AG10803 (cell line): ENCODE measurements at regions not wholly inside any gene's neighbourhood (a gene's known extent, or its start where the extent isn't known, plus 50 kb on each side); places are given as distances from the start of the nearest gene placed in this dataset.

Source experiments
- DNase-seq: peaks from one replicate; pipeline ENCODE4 v3.0.0; 2010; ENCODE audit warnings: low read depth
- H3K4me3 ChIP-seq: 2 replicates; pipeline ENCODE4 v1.5.1; 2011; ENCODE audit warnings: mild to moderate bottlenecking, low read length, control low read depth
- TF ChIP-seq, protein P1 (sequence below): conservative IDR thresholded peaks from 2 replicates; pipeline ENCODE4 v1.5.1; 2011; ENCODE audit warnings: mild to moderate bottlenecking, low read length, control low read depth, inconsistent platforms

DNA sequence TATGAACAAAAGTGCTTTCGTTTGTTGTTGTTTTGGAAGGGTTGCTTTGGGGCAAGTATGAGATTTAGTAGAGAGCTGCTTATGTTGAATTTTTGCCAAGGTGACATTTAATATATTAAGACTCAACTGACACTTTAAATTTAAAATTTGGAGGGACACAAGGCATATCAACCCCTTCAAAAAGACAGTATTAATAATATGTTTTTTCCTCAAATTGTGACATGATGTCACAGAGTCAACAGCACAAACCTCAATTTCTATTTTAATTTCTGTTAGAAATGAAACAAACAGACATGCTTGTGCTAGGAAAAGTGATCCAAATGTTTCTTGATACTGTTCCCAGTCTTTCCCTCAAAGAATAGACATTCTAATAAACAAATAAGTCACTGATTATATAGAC lies 218.9 kb downstream of the CYRIA start:
- no peak for DNase-seq
- no peak overlapping the region for H3K4me3 ChIP-seq
- TF ChIP-seq, protein P1, sequence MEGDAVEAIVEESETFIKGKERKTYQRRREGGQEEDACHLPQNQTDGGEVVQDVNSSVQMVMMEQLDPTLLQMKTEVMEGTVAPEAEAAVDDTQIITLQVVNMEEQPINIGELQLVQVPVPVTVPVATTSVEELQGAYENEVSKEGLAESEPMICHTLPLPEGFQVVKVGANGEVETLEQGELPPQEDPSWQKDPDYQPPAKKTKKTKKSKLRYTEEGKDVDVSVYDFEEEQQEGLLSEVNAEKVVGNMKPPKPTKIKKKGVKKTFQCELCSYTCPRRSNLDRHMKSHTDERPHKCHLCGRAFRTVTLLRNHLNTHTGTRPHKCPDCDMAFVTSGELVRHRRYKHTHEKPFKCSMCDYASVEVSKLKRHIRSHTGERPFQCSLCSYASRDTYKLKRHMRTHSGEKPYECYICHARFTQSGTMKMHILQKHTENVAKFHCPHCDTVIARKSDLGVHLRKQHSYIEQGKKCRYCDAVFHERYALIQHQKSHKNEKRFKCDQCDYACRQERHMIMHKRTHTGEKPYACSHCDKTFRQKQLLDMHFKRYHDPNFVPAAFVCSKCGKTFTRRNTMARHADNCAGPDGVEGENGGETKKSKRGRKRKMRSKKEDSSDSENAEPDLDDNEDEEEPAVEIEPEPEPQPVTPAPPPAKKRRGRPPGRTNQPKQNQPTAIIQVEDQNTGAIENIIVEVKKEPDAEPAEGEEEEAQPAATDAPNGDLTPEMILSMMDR, result no peak

DNA sequence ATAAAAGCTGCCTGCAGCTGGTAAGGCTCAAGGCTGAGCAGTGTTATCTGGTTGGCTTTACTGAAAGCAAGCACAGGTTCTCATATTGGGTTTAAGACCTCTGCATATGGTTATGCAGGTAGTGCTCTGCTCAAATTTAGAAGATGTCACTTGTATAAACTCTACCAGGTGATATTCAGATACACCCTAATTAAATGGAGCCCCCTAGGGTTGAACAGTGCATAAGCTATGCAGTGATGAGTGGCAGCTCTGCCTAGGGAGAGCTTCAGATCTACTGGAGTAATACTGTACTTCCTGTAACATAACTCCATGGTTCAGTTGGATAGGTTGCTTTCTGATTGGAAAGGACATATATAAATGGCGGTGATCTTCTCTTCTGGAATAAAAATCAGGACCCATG lies 222.7 kb downstream of the CYRIA start:
- TF ChIP-seq, protein P1, result no peak
- H3K4me3 ChIP-seq, result no peak overlapping the region
- no peak for DNase-seq

- H3K4me3 ChIP-seq, result no peak overlapping the region
- DNase-seq, result no peak
- TF ChIP-seq, protein P1, result no peak
Observed at GRCh38 chr2:16441431-16441830, 224.2 kb downstream of the CYRIA start.

GRCh38 chr2:16440898-16441297 lies 224.7 kb downstream of the CYRIA start:
- no peak overlapping the region for H3K4me3 ChIP-seq
- DNase-seq, result no peak
- TF ChIP-seq, protein P1, result no peak

DNA sequence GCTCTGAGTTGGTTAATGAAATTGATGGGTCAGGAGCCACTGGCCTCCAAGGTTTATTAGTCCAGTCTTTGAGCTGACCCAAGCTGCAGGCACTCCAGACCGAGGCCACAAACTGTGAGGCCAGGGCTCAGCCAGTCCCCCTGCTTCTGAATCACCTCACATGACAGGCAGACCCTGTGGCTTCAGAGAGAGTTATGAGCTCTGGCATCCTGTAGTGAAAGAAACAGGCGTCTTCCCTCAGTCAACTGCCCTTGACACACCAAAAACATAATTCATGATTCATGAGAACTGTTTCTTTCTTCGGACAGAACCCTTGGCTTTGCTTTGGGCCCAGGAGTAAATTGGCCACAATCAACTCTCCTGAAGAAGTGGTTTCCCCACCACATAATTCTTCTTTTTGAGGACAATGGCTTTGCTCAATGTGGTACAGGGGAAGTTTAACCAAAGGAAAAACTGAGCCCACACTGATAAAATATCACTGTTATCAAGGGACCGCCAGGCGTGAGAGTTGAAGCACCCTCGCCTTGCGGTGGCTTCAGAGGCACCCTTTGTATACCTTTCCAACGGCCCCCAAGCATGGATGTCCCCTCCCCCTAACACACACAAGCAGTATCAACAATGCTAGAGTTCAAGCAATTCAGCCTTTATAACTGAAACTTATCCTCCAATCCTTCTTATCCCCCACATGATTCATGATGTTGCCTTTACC lies 226.9 kb downstream of the CYRIA start:
- DNase-seq, result no peak
- no peak overlapping the region for H3K4me3 ChIP-seq
- TF ChIP-seq, protein P1, result no peak

DNA sequence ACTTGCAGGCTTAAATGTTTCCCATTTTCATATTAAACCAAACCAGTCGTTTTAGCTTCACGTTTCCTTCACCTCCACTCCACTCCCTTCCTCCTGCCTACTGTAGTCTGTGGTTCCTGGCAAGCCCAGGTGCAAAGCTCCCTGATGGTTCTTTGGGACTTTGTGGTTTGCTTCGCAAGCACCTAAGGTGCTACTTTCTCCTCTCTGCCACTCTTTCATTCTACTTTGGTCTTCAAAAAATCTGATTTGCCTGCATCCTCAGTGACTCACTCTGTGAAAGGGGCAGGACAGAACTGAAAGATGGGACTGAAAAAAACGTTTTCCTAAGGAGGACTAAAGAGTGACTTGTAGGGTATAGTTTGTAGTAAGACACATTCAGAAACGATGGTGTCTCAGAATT lies 228.4 kb downstream of the CYRIA start:
- no peak overlapping the region for H3K4me3 ChIP-seq
- no peak for DNase-seq
- TF ChIP-seq, protein P1, result no peak

- DNase-seq, result no peak
- TF ChIP-seq, protein P1, result no peak
Observed at GRCh38 chr2:16434393-16434792, 231.2 kb downstream of the CYRIA start.

More at GRCh38 chr2:16434393-16434792, 231.2 kb downstream of the CYRIA start:
- no peak overlapping the region for H3K4me3 ChIP-seq
